ENCODE measurements at regions not wholly inside any gene's neighbourhood (a gene's known extent, or its start where the extent isn't known, plus 50 kb on each side); places are given as distances from the start of the nearest gene placed in this dataset.

DNA sequence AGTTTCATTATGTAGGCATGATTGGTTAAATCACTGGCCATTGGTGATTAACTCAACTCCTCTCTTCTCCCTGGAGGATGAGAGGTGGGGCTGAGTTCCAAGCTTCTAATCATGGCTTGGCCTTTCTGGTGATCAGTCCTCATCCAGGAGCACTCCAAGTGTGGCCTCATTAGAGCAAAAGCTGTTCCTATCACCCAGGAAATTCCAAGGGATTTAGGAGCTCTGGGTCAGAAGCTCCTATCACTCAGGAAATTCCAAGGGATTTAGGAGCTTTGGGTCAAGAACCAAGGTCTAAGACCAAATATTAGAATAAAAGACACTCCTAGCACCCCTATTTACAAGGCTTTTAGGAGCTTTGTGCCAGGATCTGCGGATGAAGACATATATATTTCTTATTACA is 168.0 kb upstream of the BDNF start:
- no peak overlapping the region for H3K4me3 Mint-ChIP-seq (ENCODE audit: unreplicated experiment)
- DNase-seq, result peak in 1 of 2 experiments; percentile 35
- Histone ChIP-seq H3K4me1 (peaks cover 28% of the 10 kb centered on the region), H3K9me3 (no peaks in the 10 kb centered on the region; the same call in 1 of the 2 replicates), H3K27me3 (replicated peaks; ENCODE audit: control insufficient read depth, insufficient read depth, low read length) (no peaks in the 10 kb centered on the region), H3K36me3 (ENCODE audit: control insufficient read depth, insufficient read depth, low read length) (no peaks in the 10 kb centered on the region), H3K4me3 (ENCODE audit: low read depth, low read length) (no peak overlapping the region)
- peak overlapping the region; percentile 37 for H3K27ac Mint-ChIP-seq (ENCODE audit: unreplicated experiment)
- POLR2A ChIA-PET, result interaction anchor here (0.7 kb wide), 1 partner anchor 9 kb away, joined by 3 read pairs; no protein-coding TSS in a partner anchor
- BruUV-seq (replicated peaks), result no TSS peak
- H3K36me3 Mint-ChIP-seq (ENCODE audit: insufficient read depth, unreplicated experiment), result peaks cover 10% of the 10 kb centered on the region
- H3K4me1 Mint-ChIP-seq (ENCODE audit: low read depth, unreplicated experiment), result peaks cover 36% of the 10 kb centered on the region
- H3K9me3 Mint-ChIP-seq (ENCODE audit: unreplicated experiment), result no peaks in the 10 kb centered on the region
- no peaks in the 10 kb centered on the region for H3K27me3 Mint-ChIP-seq (ENCODE audit: insufficient read depth, unreplicated experiment)
- TF ChIP-seq, protein P1, sequence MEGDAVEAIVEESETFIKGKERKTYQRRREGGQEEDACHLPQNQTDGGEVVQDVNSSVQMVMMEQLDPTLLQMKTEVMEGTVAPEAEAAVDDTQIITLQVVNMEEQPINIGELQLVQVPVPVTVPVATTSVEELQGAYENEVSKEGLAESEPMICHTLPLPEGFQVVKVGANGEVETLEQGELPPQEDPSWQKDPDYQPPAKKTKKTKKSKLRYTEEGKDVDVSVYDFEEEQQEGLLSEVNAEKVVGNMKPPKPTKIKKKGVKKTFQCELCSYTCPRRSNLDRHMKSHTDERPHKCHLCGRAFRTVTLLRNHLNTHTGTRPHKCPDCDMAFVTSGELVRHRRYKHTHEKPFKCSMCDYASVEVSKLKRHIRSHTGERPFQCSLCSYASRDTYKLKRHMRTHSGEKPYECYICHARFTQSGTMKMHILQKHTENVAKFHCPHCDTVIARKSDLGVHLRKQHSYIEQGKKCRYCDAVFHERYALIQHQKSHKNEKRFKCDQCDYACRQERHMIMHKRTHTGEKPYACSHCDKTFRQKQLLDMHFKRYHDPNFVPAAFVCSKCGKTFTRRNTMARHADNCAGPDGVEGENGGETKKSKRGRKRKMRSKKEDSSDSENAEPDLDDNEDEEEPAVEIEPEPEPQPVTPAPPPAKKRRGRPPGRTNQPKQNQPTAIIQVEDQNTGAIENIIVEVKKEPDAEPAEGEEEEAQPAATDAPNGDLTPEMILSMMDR (IDR thresholded peaks at IDR 0.05; ENCODE audit: insufficient read depth in 1 of 2, low read depth in 1 of 2, low read length in 1 of 2, severe bottlenecking in 1 of 2, unreplicated experiment in 1 of 2), result no peak
- intact Hi-C loops (cut with micrococcal nuclease; ENCODE audit: unreplicated experiment), result loop anchor here (1.0 kb wide), 1 partner anchor 14 kb away; no protein-coding TSS in a partner anchor
- CTCF ChIA-PET, result interaction anchor here (0.9 to 1.3 kb wide), 2 partner anchors 22 to 240 kb away, joined by 3 read pairs; partner anchors contain the start of genes KIF18A and METTL15

DNA sequence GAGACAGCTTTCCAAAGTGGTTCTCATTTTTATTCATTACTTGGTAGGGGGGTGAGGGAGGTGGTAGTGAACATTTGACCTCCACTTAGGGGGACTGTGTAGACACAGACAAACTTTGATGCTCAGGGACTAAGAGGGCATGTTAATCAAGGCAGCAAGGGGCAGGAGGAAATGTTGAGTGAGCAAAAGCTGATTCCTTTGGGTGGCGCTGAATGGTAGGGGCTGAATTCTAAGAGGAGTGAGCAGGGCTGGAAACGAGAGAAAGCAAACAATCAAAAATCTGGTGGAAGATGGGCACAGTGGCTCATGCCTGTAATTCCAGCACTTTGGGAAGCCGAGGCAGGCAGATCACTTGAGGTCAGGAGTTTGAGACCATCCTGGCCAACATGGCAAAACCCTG is 164.8 kb upstream of the BDNF start:
- Mint-ChIP-seq H3K27ac (ENCODE audit: unreplicated experiment) (no peak overlapping the region), H3K9me3 (ENCODE audit: unreplicated experiment) (peaks cover 4% of the 10 kb centered on the region), H3K4me3 (ENCODE audit: unreplicated experiment) (no peak overlapping the region), H3K27me3 (ENCODE audit: insufficient read depth, unreplicated experiment) (no peaks in the 10 kb centered on the region), H3K4me1 (ENCODE audit: low read depth, unreplicated experiment) (peaks cover 28% of the 10 kb centered on the region), H3K36me3 (ENCODE audit: insufficient read depth, unreplicated experiment) (peaks cover 10% of the 10 kb centered on the region)
- no peaks in the 10 kb centered on the region for H3K36me3 ChIP-seq (ENCODE audit: control insufficient read depth, insufficient read depth, low read length)
- intact Hi-C loops (cut with micrococcal nuclease; ENCODE audit: unreplicated experiment), result no loop called here
- H3K9me3 ChIP-seq, result no peaks in the 10 kb centered on the region
- H3K27me3 ChIP-seq (replicated peaks; ENCODE audit: control insufficient read depth, insufficient read depth, low read length), result no peaks in the 10 kb centered on the region
- no peak overlapping the region for H3K4me3 ChIP-seq (ENCODE audit: low read depth, low read length)
- no TSS peak for BruUV-seq (replicated peaks)
- TF ChIP-seq, protein P1 (IDR thresholded peaks at IDR 0.05; ENCODE audit: insufficient read depth in 1 of 2, low read depth in 1 of 2, low read length in 1 of 2, severe bottlenecking in 1 of 2, unreplicated experiment in 1 of 2), result no peak
- POLR2A ChIA-PET, result no interaction called here
- peaks cover 26% of the 10 kb centered on the region for H3K4me1 ChIP-seq
- CTCF ChIA-PET, result no interaction called here
- no peak for DNase-seq

DNA sequence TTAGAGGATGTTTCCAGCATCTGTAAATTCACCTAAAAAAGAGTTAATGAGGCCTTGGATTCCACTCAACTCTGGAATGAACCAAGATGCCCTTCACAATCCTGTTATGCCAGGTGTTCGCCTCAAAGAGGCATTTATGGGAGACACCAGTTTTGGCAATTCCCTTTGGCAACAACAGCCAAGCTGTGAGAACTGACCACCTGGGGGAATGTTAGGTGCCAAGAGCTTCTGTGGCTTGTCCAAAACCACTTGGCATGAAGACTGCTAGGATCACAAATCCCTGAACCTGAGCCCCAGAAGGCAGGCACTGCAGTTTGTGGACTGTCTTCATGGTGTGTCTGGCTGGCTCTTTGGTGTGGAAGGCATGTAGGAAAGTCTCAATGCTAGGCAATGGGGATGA is 164.4 kb upstream of the BDNF start:
- Mint-ChIP-seq H3K36me3 (ENCODE audit: insufficient read depth, unreplicated experiment) (peaks cover 8% of the 10 kb centered on the region), H3K9me3 (ENCODE audit: unreplicated experiment) (peaks cover 9% of the 10 kb centered on the region)
- no TSS peak for BruUV-seq (replicated peaks)

More for the DNA sequence above, 164.4 kb upstream of the BDNF start:
- DNase-seq, result no peak
- peaks cover 26% of the 10 kb centered on the region for H3K4me1 ChIP-seq
- H3K36me3 ChIP-seq (ENCODE audit: control insufficient read depth, insufficient read depth, low read length), result no peaks in the 10 kb centered on the region
- intact Hi-C loops (cut with micrococcal nuclease; ENCODE audit: unreplicated experiment), result no loop called here
- Mint-ChIP-seq H3K4me1 (ENCODE audit: low read depth, unreplicated experiment) (peaks cover 23% of the 10 kb centered on the region), H3K4me3 (ENCODE audit: unreplicated experiment) (no peak overlapping the region), H3K27ac (ENCODE audit: unreplicated experiment) (no peak overlapping the region), H3K27me3 (ENCODE audit: insufficient read depth, unreplicated experiment) (no peaks in the 10 kb centered on the region)
- H3K4me3 ChIP-seq (ENCODE audit: low read depth, low read length), result no peak overlapping the region
- H3K27me3 ChIP-seq (replicated peaks; ENCODE audit: control insufficient read depth, insufficient read depth, low read length), result no peaks in the 10 kb centered on the region
- H3K9me3 ChIP-seq, result no peaks in the 10 kb centered on the region
- TF ChIP-seq, protein P1 (IDR thresholded peaks at IDR 0.05; ENCODE audit: insufficient read depth in 1 of 2, low read depth in 1 of 2, low read length in 1 of 2, severe bottlenecking in 1 of 2, unreplicated experiment in 1 of 2), result no peak
- POLR2A ChIA-PET, result no interaction called here
- CTCF ChIA-PET, result no interaction called here
